Erythroblast (primary cell): ENCODE measurements at regions not wholly inside any gene's neighbourhood (a gene's known extent, or its start where the extent isn't known, plus 50 kb on each side); places are given as distances from the start of the nearest gene placed in this dataset.

Experiments used
- GATA1 ChIP-seq: IDR thresholded peaks from 2 replicates; pipeline ENCODE4 v1.6.1; 2011; ENCODE audit warnings: low read depth, mild to moderate bottlenecking, control low read depth, low read length, moderate library complexity
- POLR2A ChIP-seq: IDR thresholded peaks from 2 replicates; pipeline ENCODE4 v1.6.1; 2011; ENCODE audit warnings: mild to moderate bottlenecking, low read length

DNA sequence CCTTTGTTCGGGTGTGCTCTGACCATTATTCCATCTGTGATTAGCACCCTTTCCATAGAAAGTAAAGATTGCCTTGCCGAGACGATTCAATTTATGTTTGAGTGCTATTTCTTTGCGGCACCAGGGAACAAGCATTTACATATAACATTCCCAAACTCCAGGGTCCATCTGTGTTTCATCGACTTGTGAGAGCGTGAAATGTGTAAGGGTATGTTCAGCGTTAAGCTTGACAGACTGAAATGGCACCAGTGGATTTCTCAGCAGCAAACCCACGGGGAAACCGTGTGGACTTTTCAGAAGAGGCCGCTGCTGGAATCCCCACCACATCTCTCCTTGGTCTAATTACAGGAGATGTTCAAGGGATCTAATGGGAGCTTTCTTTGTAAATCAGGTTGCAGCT lies 270.5 kb downstream of the TCERG1L start:
- TF ChIP-seq POLR2A (no peak), GATA1 (no peak)
